Chondrocyte (in vitro differentiated cells): ENCODE measurements at regions not wholly inside any gene's neighbourhood (a gene's known extent, or its start where the extent isn't known, plus 50 kb on each side); places are given as distances from the start of the nearest gene placed in this dataset.

Experiments used
- DNase-seq: peaks from one replicate; pipeline ENCODE4 v3.0.0; 2021; ENCODE audit warnings: mixed read lengths, low spot score
- H3K27ac Mint-ChIP-seq: one replicate; pipeline ENCODE4 v1.8.0; 2021; ENCODE audit warnings: mild to moderate bottlenecking, moderate library complexity, mixed read lengths; ENCODE audit not compliant: unreplicated experiment
- H3K27me3 Mint-ChIP-seq: 2 replicates; pipeline ENCODE4 v1.8.0; 2021; ENCODE audit warnings: low read depth, mixed read lengths
- H3K36me3 Mint-ChIP-seq: 2 replicates; pipeline ENCODE4 v1.8.0; 2021; ENCODE audit warnings: low read depth, mixed read lengths
- H3K4me1 Mint-ChIP-seq: 2 replicates; pipeline ENCODE4 v1.8.0; 2021; ENCODE audit warnings: low read depth, mild to moderate bottlenecking, mixed read lengths
- H3K4me3 Mint-ChIP-seq: one replicate; pipeline ENCODE4 v1.8.0; 2021; ENCODE audit warnings: mild to moderate bottlenecking, moderate library complexity, mixed read lengths; ENCODE audit not compliant: unreplicated experiment
- H3K9me3 Mint-ChIP-seq: 2 replicates; pipeline ENCODE4 v1.8.0; 2021; ENCODE audit warnings: low read depth, mixed read lengths
- CTCF ChIP-seq: fragments of 200-600 bp; sonication (generic); IDR thresholded peaks from 2 replicates; pipeline ENCODE4 v1.5.0; 2021; ENCODE audit warnings: antibody characterized with exemption, mild to moderate bottlenecking, moderate library complexity

GRCh38 chr20:24785141-24786110 is 163.6 kb upstream of the CST7 start:
- Mint-ChIP-seq H3K27me3 (peaks cover 3% of the 10 kb centered on the region), H3K9me3 (no peaks in the 10 kb centered on the region), H3K27ac (peak overlapping the region; percentile 86), H3K36me3 (no peaks in the 10 kb centered on the region), H3K4me1 (peaks cover 28% of the 10 kb centered on the region), H3K4me3 (no peak overlapping the region)
- TF ChIP-seq CTCF, result no peak
- peak; percentile 43 for DNase-seq

- H3K27ac Mint-ChIP-seq, result peak overlapping the region; percentile 57
- no peak for TF ChIP-seq CTCF
Observed at GRCh38 chr20:24786111-24786495, 163.0 kb upstream of the CST7 start.

GRCh38 chr20:24786646-24787045 is 162.4 kb upstream of the CST7 start:
- peaks cover 10% of the 10 kb centered on the region for H3K27me3 Mint-ChIP-seq
- no peak for TF ChIP-seq CTCF
- H3K4me1 Mint-ChIP-seq, result peaks cover 28% of the 10 kb centered on the region
- peak; percentile 72 for DNase-seq
- no peak overlapping the region for H3K4me3 Mint-ChIP-seq
- no peaks in the 10 kb centered on the region for H3K36me3 Mint-ChIP-seq
- no peaks in the 10 kb centered on the region for H3K9me3 Mint-ChIP-seq
- H3K27ac Mint-ChIP-seq, result no peak overlapping the region

More at GRCh38 chr20:24786111-24786495, 163.0 kb upstream of the CST7 start:
- peaks cover 28% of the 10 kb centered on the region for H3K4me1 Mint-ChIP-seq
- H3K9me3 Mint-ChIP-seq, result no peaks in the 10 kb centered on the region
- no peak overlapping the region for H3K4me3 Mint-ChIP-seq
- peaks cover 7% of the 10 kb centered on the region for H3K27me3 Mint-ChIP-seq
- no peaks in the 10 kb centered on the region for H3K36me3 Mint-ChIP-seq
- DNase-seq, result peak; percentile 62

- Mint-ChIP-seq H3K9me3 (no peaks in the 10 kb centered on the region), H3K27me3 (peaks cover 13% of the 10 kb centered on the region), H3K36me3 (no peaks in the 10 kb centered on the region), H3K4me3 (no peak overlapping the region), H3K4me1 (peaks cover 28% of the 10 kb centered on the region), H3K27ac (no peak overlapping the region)
- no peak for TF ChIP-seq CTCF
- DNase-seq, result peak; percentile 76
Observed at GRCh38 chr20:24787071-24787470, 162.0 kb upstream of the CST7 start.

GRCh38 chr20:24787621-24788020 is 161.4 kb upstream of the CST7 start:
- Mint-ChIP-seq H3K27me3 (peaks cover 17% of the 10 kb centered on the region), H3K9me3 (no peaks in the 10 kb centered on the region), H3K4me1 (peaks cover 25% of the 10 kb centered on the region), H3K27ac (no peak overlapping the region), H3K36me3 (no peaks in the 10 kb centered on the region), H3K4me3 (no peak overlapping the region)
- peak; percentile 60 for DNase-seq
- no peak for TF ChIP-seq CTCF
